ENCODE measurements at regions not wholly inside any gene's neighbourhood (a gene's known extent, or its start where the extent isn't known, plus 50 kb on each side); places are given as distances from the start of the nearest gene placed in this dataset.

GRCh38 chr9:110123341-110124095 lies 84.4 kb downstream of the C9orf152 start:
- no peak overlapping the region for H3K4me3 ChIP-seq
- peak overlapping the region; percentile 90 to 95 for H3K27ac ChIP-seq
- TF ChIP-seq, protein P1, sequence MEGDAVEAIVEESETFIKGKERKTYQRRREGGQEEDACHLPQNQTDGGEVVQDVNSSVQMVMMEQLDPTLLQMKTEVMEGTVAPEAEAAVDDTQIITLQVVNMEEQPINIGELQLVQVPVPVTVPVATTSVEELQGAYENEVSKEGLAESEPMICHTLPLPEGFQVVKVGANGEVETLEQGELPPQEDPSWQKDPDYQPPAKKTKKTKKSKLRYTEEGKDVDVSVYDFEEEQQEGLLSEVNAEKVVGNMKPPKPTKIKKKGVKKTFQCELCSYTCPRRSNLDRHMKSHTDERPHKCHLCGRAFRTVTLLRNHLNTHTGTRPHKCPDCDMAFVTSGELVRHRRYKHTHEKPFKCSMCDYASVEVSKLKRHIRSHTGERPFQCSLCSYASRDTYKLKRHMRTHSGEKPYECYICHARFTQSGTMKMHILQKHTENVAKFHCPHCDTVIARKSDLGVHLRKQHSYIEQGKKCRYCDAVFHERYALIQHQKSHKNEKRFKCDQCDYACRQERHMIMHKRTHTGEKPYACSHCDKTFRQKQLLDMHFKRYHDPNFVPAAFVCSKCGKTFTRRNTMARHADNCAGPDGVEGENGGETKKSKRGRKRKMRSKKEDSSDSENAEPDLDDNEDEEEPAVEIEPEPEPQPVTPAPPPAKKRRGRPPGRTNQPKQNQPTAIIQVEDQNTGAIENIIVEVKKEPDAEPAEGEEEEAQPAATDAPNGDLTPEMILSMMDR (IDR thresholded peaks at IDR 0.05): no peak
- DNase-seq (ENCODE audit: low spot score): peak; percentile 36

DNA sequence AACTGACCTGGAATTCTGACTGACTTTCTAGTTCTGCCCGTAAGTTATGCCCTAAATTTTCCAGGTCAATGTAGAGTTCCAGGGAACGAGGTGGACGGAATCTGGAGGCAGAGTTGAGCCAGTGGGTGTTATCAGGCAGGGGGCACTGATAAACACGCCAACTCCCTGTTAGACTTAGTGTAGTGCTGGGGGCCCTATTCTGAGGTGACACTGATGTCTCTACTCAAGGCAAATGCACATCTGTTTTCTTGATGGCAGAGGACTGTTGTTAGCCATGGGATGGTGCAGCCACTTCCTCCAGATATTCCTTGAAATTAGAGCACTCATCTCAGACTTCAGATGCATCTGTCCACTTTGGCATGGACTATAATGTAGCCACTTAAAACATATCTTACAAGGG lies 83.5 kb downstream of the C9orf152 start:
- TF ChIP-seq, protein P1 (IDR thresholded peaks at IDR 0.05): no peak
- no peak for DNase-seq (ENCODE audit: low spot score)
- no peak overlapping the region for H3K4me3 ChIP-seq
- peak overlapping the region; percentile 90 to 95 for H3K27ac ChIP-seq

DNA sequence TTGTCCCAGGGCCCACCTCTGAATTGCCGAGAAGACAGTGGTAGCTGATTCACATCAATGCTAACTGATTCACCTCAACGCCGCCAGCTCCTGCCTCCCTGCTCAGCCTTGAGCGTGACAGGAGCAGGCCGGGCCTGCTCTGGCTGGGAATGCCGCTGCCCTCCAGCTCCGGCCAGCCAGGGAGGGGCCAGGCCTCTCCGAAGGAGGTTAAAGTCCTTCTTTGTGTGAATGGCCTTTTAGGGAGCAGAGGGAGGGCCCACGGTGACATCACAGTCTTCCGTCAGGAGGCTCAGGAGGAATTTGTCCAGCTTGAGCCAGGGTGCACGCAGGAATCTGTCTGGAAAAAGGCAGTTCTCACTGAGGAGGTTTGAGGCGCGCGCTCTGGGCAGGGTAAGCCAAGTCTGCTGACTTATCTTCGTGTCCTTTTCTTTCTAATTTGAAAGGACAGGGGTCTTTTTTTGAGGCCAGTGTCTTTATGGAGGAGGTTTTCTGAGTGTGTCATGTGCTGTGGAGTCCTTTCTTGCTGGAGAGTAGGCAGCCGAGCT lies 82.7 kb downstream of the C9orf152 start:
- TF ChIP-seq, protein P1 (IDR thresholded peaks at IDR 0.05): no peak
- Histone ChIP-seq H3K27ac (peak overlapping the region; percentile 90 to 95), H3K4me3 (peak overlapping the region; percentile 65)
- DNase-seq (ENCODE audit: low spot score): peak; percentile 98

- peak overlapping the region; percentile 90 to 95 for H3K27ac ChIP-seq
- DNase-seq (ENCODE audit: low spot score): peak; percentile 70
- H3K4me3 ChIP-seq: peak overlapping the region; percentile 65
- TF ChIP-seq, protein P1 (IDR thresholded peaks at IDR 0.05): no peak
Observed at GRCh38 chr9:110125763-110126351, 82.1 kb downstream of the C9orf152 start.

- peak overlapping the region; percentile 65 for H3K4me3 ChIP-seq
- peak; percentile 68 for DNase-seq (ENCODE audit: low spot score)
- TF ChIP-seq, protein P1 (IDR thresholded peaks at IDR 0.05): no peak
- peak overlapping the region; percentile 90 to 95 for H3K27ac ChIP-seq
Observed at GRCh38 chr9:110126499-110126941, 81.4 kb downstream of the C9orf152 start.

DNA sequence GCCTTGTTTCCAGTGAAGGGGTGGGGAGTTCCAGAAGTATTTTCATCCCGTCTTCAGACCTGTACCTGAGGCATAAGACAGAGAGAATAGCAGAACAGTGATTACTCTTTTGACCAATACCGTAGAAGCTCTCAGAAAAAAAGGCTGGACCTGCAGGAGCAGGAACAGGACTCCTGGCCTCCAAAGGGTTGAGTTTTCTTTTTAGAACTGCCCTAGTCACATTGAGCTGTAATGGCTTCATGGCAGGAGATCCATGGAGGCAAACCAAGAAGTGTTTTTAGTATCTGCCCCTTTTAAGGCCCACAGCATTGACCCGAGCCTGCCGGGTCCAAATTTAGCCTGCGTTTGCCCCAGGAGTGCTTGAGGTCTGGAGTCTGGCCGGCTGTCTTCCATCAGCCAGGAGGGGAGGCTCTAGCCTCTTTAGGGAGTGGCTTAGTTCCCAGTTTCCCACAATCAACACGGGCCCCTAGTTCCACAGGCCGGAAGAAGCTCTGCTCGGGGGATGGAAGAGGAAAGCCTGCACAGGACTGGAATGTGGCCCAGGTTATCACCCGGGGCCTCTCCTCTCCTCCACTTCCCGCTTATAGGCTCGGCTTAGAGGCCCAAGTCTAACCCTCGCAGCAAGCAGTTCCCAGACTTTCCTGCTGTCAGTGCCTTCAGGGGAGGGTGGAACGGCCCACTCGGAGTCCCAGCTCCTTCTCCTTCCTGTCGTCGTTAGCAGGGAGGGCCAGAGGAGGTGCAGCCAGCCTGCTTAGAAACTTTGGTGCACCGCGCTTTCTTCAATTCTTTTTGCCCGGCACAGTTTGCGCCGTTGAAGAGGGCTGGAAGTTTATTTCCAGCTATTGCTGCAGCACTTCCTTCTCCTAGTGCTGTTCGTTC lies 80.7 kb downstream of the C9orf152 start:
- DNase-seq (ENCODE audit: low spot score): peak; percentile 90
- TF ChIP-seq, protein P1 (IDR thresholded peaks at IDR 0.05): no peak
- Histone ChIP-seq H3K4me3 (peak overlapping the region; percentile 65), H3K27ac (peak overlapping the region; percentile 90 to 95)

All from coronary artery (tissue), 2 donors.